NCI-H2196 (cell line): ENCODE measurements at regions not wholly inside any gene's neighbourhood (a gene's known extent, or its start where the extent isn't known, plus 50 kb on each side); places are given as distances from the start of the nearest gene placed in this dataset.

ENCODE experiments used
- DNase-seq: peaks from one replicate; lab custom pipeline; 2025; ENCODE audit not compliant: unreplicated experiment; lab: John Stamatoyannopoulos, UW

DNA sequence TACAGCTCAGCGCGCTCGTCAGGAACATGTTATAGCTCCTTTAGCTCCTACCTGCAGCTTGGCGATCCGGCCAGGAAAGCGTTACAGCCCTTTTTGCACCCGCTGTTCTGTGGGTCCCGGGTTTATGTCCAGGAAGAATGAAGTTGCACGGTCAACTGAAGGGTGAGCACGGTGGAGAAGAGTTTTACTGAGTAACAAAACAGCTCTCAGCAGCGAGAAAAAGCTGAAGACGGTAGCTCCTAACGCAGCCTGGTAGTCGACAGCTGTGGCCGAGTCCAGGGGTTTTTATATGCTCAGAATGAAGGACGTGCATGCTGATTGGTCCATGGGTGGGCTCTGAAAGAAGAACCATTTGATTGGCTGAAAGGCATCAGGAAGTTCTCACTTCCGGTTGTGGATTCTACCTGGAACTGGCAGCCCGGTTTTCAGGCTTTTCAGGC is 1830.1 kb upstream of the NUDT12 start:
- no peak for DNase-seq

DNA sequence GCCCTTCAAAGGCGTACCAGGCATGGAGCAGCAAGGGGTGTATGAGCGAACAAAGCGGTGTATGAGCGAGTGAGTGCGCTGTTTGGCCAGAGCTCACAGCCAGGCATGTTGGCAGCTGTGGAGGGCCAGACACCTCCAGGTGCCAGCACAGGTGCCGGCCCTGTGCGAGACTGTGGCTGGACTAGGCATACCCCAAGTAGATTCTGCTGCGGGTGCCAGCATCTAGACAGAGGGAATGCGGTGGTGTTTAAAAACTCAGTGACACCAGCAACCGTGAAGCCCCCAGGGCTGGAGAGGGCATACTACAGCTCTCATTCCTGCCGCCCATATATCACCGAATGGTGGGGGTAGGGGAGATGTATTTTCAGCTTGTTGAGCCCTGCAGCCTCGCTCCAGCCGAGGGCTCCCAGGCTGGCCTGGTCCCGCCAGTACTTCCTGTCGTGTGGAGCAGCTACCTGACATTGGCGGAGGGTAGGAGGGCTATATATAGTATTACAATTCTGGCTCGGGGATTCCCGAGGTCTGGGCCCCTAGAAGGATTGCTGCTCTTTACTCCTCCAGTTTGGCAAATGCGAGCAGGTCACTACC is 1829.6 kb upstream of the NUDT12 start:
- no peak for DNase-seq

DNA sequence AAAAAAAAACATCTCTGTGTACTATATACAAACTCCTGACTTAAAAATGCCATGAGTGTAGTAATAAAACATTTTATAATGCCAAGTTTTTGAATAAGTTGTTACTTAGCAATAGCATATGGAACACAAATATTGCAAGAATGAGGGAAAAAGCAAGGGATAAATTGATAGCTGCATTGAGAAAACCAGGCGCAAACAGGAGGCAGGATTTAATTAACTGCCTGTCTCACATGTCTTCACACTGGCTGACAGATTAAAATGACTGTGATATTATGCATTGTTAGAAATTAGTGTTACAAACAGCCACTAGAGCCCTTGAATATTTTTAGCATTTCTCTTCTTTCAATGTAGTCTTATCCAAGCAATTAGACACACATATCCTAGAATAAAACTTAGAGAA is 1817.5 kb upstream of the NUDT12 start:
- DNase-seq, result no peak

DNA sequence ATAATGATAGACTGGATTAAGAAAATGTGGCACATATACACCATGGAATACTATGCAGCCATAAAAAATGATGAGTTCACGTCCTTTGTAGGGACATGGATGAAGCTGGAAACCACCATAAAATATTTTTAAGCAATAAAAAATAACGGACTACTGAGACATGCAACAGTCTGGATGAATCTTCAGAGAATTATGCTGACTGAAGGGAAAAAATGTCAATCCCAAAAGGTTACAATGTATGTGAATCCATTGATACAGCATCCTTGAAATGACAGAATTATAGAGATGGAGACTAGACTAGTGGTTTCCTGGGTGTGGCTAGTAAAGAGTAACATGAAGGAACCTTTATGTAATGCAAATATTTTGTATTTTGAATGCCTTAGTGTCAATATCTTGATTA is 1808.6 kb upstream of the NUDT12 start:
- no peak for DNase-seq

DNA sequence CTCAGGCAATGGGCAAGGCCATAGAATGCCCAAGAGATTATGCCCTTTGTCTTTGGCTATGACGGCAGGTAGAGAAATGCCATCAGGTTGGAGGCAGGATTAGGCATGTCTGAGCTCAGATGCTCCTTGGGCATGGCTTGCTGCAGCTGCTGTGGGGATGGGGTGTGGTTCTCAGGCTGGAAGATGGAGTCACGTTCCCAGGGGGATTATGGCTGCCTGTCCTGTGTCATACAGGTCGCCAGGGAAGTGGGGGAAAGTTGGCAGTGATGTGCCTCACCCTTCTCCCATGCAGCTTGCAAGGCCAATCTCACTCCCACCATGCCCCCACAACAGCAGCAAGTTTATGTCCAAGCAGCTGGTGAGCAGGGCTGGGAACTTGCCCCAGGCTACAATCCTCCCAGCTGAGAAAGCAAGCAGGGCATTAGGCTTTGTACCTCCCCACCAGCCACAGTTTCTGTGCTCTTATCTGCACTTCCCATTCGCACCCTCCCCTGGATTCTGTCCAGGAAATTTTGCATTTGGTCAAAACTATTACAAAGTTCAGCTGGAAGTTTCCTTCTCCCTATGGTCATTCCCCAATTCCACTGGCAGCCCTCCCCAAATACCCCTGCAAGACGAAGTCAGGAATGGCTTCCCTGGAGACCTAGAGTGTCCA is 1788.0 kb upstream of the NUDT12 start:
- no peak for DNase-seq

DNA sequence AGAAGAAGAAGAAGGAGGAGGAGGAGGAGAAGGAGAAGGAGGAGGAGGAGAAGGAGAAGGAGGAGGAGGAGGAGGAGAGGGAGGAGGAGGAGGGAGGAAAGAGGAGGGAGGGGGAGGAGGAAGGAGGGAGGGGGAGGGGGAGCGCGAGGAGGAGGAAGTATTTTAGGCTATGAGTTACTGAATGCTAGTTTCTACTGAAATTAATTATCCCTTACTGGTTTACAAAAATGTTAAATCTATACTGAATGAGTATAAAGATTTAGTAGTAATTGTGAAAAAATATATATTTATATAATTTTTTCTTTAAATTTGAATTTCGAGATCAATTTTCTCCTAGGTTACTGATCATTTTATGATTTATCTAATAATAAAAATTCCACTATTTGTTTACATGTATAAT is 1769.0 kb upstream of the NUDT12 start:
- no peak for DNase-seq

DNA sequence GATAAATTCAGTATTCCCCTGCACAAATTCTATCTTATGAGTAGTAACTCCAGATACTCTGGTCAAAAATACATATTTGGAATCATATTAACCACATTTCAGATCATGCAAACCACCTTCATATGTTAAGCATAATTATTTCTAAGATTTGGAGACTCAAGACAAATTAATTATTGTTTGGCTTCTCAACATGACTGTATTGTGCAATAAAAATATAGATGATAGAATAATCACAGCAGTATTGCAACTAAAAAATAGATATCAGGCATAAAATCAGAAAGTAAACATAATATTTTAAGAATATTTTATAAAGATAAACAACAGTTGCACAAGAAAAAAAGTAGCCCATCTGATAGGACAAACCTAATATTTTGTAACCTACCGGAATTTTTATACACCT is 1767.6 kb upstream of the NUDT12 start:
- DNase-seq, result no peak

DNA sequence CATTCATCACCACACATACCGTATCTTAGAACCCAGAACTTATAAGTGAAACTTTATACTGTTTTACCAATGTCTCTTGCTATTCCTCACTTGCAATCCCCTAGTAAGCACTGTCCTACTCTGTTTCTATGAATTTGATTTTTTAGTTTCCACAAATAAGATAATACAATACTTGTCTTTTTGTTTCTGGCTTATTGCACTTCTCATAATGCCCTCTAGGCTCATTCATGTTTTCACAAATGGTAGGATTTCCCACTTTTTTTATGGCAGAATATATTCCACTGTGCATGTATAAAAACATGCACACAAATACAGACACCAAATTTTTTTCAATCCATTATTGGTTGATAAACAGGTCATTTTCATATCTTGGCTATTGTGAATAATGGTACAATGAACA is 1742.3 kb upstream of the NUDT12 start:
- DNase-seq, result no peak

DNA sequence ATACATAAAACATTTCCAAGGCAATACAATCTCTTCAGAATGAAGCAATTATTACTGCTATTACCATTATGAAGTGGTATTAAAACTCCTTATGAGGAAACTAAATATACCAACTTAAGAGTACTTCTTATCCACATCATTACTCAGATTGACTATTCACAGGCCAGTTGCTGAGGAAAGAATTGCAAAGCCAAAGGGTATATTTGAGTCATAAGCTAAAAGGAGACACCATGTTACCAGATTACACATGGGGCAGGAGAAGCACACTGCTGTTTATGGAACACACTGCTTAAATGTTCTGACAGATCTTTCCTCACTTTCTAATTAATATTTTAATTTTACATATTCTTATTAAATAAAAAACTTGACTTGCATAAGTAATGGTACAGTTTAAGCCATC is 1726.4 kb upstream of the NUDT12 start:
- DNase-seq, result no peak

DNA sequence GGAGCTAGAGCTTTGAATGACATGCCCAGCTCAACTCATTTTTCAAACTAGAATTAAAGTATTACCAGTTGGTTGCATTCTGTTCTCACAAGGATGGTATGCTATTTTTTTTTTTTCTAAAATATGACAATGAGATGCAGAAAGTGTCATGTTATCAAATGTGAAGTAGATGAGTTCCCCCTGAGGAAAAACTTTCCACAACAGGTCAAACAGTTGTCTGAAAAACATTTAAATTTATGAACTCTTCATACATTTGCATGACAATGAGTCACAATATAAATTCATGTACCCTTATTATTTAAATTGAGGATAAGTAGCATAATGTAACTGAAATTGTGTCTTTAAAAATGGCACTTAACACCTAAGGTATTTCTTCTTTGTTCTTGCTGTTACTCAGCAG is 1720.5 kb upstream of the NUDT12 start:
- no peak for DNase-seq

DNA sequence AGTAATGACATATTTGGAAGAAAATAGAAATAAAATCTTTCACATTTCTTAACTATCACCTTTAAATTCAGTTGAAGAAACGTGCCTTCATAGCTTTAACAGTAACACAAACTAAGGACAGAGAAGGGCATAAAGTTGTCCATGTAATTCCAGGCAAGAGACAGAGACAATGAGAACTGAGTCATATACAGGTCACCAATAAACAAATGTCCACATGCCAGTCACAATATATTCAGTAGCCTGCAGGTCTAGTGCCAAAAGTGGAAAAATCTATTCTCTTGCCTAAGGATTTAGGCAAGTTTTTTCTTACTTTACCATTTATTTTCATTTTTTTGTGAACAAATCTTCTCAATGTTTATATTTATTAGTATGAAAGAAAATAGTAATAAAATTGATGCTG is 1711.5 kb upstream of the NUDT12 start:
- DNase-seq, result no peak

DNA sequence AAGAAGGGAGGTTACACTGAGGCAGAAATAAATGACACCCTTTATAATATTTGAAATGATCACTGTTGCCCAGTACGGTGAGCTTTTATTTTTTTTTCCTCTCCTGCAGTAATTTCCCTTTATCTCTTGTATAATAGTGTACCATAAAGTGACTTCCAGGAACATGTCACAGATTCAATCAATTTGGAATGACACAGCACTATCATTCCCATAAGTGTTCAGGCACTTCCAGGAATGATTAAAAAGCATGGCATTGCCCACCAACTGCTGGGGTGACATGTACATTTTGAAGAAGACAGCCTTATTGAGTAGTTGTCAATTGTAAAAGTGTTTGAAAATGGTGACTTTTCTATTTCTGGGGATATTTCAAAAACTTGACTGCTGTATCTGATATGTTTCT is 1700.9 kb upstream of the NUDT12 start:
- DNase-seq, result no peak

DNA sequence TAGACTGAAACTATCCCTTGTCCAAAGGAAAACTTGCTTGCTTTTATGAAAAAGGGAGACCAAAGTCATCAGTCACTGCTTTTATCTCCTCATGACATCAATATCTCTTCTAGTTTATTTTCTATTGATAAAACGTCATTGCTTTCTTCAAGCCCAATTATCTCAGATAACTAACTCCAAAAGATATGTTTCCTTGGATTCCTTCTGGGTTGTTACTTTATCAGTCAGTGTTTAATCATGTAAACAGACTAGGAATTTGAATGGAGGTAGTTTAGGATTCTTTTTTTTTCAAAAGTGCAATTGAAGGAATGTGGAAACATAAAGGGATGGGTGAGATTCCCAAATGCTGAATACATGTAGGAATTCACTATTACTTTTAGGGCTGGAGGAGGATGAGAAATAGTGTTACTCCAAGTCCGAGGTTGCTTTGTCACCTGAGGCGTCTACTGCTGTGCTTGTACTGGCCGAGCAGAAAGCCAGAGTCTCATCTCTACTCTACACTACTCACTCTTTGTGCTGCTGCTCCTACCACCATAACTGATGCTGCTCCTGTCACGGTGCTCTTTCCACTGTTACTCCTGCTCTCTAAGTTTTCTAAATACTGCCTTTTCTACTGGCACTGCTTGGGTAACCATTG is 1697.1 kb upstream of the NUDT12 start:
- no peak for DNase-seq

DNA sequence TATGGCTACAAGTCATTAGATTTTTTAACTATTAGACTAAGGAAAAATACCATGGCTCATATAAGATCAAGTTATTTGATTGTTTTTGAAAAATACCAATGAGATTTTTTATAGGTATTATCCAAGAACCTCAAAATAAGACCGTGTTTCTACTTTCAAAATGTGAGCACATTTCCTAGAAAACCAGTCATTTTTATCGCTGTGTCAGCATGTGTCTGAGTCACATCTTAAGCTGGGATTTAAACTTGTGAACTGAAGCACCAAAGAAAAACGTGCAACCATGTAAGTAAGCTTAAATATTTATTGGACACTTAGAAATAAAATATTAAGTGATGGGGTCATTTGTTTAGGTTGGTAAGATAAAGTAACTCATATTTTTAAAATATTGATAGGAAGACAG is 1676.0 kb upstream of the NUDT12 start:
- no peak for DNase-seq

DNA sequence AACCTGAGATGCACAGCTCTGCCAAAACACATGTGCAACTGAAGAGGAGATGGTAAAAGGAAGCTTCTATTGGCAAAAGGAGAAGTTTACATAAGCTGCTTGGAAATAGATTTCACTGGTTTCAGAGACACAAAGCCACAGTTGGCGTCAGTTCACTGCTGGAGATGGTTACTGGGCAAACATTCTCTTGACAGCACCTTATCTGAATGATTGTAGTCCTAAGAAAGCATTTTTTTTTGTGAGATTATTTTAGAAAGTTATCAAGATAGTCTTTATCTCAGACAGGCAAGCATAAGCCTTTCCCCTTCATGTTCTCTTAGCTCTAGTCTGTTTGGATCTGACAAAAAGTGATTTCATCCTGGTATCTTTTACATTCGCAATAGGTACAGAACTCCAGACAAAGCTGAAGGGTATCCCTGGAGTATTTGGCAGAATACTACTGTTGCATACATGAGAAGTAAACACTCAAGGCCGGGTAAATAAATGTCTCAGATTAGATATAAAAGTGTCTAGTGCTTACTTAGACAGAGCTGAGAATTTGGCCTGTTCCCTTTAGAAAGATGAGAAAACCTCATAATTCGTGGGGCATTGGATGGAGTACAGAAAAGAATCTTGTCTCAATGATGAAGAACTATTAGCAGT is 1668.0 kb upstream of the NUDT12 start:
- peak; percentile 4 for DNase-seq

DNA sequence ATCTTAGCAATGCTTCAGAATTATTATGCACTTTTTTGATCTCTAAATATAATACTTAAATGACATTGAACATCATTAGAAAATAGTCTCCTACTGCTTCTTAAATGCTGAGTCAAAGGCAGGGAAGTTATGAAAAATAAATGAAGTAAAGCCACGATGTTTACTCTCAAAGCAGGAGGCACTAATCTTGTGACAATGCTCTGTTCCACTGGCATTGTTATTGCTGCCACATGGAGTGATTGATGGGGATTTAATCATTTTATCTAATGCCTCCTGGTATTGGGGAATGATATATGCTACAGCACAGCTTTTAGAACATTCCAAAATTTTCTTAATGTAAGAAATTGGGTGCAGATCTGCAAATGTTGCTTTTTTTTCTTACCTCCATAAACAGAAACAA is 1655.4 kb upstream of the NUDT12 start:
- no peak for DNase-seq

DNA sequence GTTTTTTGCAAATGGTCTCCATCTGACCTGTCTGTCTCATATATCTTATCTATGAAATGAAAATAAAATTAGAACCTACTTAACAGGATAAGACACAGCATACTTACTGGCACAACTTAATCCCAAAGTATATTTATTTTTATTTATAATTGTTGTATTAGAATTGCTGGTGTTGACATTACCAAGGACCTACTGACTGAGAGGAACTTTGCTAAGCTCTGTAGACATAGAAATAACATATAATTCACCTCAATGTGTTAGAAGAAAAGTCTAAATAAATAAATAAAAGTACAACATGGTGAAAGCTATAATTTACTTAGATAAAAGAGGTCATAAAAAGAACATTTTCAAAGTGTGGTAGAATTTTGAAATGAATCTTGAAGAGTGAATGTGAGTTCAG is 1650.5 kb upstream of the NUDT12 start:
- no peak for DNase-seq

DNA sequence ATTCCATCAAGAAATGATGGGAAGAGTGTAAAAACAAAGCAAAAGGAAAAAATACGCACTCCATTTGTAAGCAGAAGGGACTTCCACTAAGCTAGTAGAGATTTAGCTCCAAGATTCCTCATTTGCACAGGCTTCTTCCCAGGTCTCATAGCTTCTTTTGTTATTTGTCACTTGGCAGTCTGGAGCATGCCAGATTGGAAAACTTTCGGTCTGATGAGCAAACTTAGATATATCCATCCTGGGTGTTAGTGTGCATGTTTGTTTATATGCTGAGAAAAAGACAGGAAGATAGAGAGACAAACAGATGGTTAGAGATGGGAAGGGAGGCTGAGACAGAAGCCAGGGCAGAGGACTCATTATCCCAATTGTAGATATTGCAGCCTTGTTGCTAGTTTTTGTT is 1644.5 kb upstream of the NUDT12 start:
- DNase-seq, result no peak

DNA sequence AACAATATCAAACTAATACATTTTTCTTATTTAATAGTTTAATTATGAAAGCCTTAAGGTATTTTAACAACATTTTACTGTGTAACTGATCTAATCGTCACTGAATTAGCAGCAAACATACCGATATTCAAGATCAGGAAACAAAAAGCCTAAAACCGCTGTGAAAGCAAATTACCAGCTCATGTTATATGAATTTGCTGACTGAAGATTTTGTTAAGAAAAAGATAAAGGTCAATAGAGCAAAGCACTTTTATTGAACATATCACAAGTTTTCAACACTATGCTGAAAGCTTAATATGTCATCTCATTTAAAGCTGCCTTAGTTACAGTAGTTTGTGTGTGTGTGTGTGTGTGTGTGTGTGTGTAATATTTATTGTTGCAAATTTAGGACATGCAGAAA is 1634.9 kb upstream of the NUDT12 start:
- no peak for DNase-seq

DNA sequence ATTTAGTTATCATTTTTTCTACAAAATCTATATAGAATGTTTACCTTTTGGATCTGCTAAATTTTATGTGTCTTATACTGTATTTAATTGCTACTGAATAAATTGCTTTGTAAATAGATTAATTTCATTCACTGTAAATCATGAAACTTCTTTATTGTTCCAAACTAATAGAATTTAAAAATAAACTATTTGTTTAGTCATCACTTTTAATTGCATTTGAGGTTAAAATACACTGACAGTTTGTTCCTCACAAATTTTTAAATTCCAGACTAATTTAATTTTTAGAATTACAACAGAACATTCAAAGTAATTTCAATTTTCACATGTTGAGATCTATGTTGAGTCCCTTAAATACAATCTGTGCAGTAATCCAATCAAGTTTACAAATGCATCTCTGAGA is 1633.2 kb upstream of the NUDT12 start:
- DNase-seq, result no peak

DNA sequence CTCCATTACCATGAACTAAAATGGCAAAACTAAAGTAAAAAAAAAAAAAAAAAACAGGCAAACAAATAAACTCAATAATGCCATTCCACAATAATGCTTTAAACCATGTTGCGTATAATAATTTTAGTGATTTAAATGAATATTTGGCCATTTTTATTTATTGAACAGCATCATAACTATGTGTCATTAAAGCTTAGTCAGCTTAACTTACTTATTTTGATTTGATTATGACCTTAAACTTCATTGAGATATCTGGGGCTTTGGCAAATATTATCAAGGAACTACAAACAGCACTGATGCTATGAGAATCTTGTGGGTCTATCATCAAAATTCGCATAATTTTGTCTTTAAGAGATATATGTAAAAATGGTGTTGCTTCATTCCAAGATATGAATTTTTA is 1610.3 kb upstream of the NUDT12 start:
- DNase-seq, result no peak

DNA sequence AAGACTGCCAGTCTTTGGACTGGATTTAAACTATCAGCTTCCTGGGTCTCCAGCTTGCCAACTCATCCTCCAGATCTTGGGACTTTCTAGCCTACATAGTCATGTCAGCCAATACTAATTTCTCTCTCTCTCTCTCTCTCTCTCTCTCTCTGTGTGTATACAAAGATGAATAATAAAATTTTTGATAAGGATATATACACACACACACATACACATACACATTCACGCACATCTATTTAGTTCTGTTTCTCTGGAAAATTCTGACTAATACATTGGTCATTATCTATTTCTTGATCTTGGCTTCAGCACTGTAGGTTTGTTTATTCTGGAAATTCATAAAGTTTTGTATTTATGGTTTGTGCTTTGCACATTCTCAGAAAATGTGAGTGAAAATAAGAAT is 1606.2 kb upstream of the NUDT12 start:
- no peak for DNase-seq
